Suprapubic skin (tissue), 4 donors: ENCODE measurements at regions not wholly inside any gene's neighbourhood (a gene's known extent, or its start where the extent isn't known, plus 50 kb on each side); places are given as distances from the start of the nearest gene placed in this dataset.

Experiments used
- EP300 ChIP-seq: sonication (generic); formaldehyde crosslinking; IDR thresholded peaks from one replicate; pipeline ENCODE4 v1.6.1; 2017; ENCODE audit warnings: antibody characterized with exemption
- POLR2A ChIP-seq, 2 donors: fragments of 450-650 bp; IDR thresholded peaks; one replicate each; pipeline ENCODE4 v1.6.1; 2017; ENCODE audit warnings: antibody characterized with exemption in 2 of 2, mild to moderate bottlenecking in 2 of 2, moderate library complexity in 2 of 2
- POLR2AphosphoS5 ChIP-seq, 3 donors: sonication (generic); formaldehyde crosslinking; IDR thresholded peaks; one replicate each; pipeline ENCODE4 v1.6.1; 2017; ENCODE audit warnings: antibody characterized with exemption in 3 of 3
- TF ChIP-seq, protein P1 (sequence below), 2 donors: fragments of 200-600 bp in 1 of 2; fragments of 450-650 bp in 1 of 2; sonication (generic) in 1 of 2; IDR thresholded peaks; one replicate each; pipeline ENCODE4 v1.5.1; 2016 to 2019; ENCODE audit warnings: antibody characterized with exemption in 2 of 2, mild to moderate bottlenecking in 1 of 2, moderate library complexity in 1 of 2

DNA sequence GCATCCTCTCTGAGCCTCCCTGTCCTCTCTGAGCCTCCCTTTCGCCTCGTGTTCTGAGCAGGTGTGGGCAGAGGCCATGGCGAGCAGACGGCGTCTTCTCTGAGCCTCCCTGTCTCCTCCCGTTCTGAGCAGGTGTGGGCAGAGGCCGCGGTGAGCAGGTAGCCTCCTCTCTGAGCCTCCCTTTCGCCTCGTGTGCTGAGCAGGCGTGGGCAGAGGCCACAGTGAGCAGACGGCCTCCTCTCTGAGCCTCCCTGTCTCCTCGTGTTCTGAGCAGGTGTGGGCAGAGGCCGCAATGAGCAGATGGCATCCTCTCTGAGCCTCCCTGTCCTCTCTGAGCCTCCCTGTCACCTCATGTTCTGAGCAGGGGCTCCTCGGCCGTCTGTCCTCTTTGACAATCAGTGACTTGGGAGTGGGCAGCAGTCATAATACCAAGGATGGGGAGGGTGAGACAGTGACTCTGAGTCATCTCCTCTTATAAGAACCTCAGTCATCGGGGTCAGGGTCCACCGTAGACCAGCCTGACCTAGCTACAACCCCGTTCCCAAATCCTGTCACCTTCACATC, 395.1 kb upstream of the SALL3 start:
- TF ChIP-seq, protein P1, sequence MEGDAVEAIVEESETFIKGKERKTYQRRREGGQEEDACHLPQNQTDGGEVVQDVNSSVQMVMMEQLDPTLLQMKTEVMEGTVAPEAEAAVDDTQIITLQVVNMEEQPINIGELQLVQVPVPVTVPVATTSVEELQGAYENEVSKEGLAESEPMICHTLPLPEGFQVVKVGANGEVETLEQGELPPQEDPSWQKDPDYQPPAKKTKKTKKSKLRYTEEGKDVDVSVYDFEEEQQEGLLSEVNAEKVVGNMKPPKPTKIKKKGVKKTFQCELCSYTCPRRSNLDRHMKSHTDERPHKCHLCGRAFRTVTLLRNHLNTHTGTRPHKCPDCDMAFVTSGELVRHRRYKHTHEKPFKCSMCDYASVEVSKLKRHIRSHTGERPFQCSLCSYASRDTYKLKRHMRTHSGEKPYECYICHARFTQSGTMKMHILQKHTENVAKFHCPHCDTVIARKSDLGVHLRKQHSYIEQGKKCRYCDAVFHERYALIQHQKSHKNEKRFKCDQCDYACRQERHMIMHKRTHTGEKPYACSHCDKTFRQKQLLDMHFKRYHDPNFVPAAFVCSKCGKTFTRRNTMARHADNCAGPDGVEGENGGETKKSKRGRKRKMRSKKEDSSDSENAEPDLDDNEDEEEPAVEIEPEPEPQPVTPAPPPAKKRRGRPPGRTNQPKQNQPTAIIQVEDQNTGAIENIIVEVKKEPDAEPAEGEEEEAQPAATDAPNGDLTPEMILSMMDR (IDR thresholded peaks at IDR 0.05) = no peak
- TF ChIP-seq POLR2A (IDR thresholded peaks at IDR 0.05) = no peak
- TF ChIP-seq POLR2AphosphoS5 (IDR thresholded peaks at IDR 0.05) = no peak
- TF ChIP-seq EP300 = no peak
